ENCODE measurements at regions not wholly inside any gene's neighbourhood (a gene's known extent, or its start where the extent isn't known, plus 50 kb on each side); places are given as distances from the start of the nearest gene placed in this dataset.
"Not testable (repeated sequence)": the region's sequence is repeated elsewhere in the genome, so short reads cannot be mapped to it uniquely, and the experiment has no call there.

GRCh38 chr15:69568173-69569009 is 115.8 kb downstream of the RPLP1 start:
- DNase-seq (ENCODE audit: insufficient read length, low spot score) (no peak), FAIRE-seq (no peak)
- no peak for TF ChIP-seq POU2F2 (IDR thresholded peaks at IDR 0.05; ENCODE audit: low read depth, low read length)
- no peak for TF ChIP-seq POLR2A (IDR thresholded peaks at IDR 0.05; ENCODE audit: low read depth, low read length)
- no peak for TF ChIP-seq POLR2AphosphoS5 (IDR thresholded peaks at IDR 0.05; ENCODE audit: low read depth, low read length)
- no peak for TF ChIP-seq SPI1 (IDR thresholded peaks at IDR 0.05; ENCODE audit: low read depth, low read length)
- TF ChIP-seq TAF1 (IDR thresholded peaks at IDR 0.05; ENCODE audit: low read depth, low read length) = no peak
- TF ChIP-seq PAX5 (IDR thresholded peaks at IDR 0.05; ENCODE audit: insufficient read depth, low read length, severe bottlenecking) = no peak

DNA sequence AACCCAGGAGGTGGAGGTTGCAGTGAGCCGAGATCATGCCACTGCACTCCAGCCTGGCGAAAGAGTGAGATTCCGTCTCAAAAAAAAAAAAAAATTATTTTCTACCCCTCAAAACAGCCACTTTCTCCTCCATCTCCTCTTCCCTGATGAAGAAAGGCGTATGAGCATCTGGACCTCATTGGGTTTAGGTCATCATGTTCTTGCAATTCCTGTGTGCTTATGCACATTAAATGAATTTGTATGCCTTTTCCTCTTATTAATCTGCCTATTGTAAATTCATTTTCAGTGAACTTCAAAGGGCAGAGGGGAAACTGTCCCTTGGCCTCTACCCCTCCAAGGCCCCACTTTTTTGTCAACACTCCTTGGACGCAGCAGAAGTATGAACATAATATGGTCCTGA is 117.8 kb downstream of the RPLP1 start:
- DNase-seq (ENCODE audit: insufficient read length, low spot score) = no peak
- no peak for FAIRE-seq
- TF ChIP-seq POLR2A (IDR thresholded peaks at IDR 0.05; ENCODE audit: low read depth, low read length) (no peak), POLR2AphosphoS5 (IDR thresholded peaks at IDR 0.05; ENCODE audit: low read depth, low read length) (no peak), PAX5 (IDR thresholded peaks at IDR 0.05; ENCODE audit: insufficient read depth, low read length, severe bottlenecking) (no peak), SPI1 (IDR thresholded peaks at IDR 0.05; ENCODE audit: low read depth, low read length) (no peak), POU2F2 (IDR thresholded peaks at IDR 0.05; ENCODE audit: low read depth, low read length) (no peak), TAF1 (IDR thresholded peaks at IDR 0.05; ENCODE audit: low read depth, low read length) (no peak)

DNA sequence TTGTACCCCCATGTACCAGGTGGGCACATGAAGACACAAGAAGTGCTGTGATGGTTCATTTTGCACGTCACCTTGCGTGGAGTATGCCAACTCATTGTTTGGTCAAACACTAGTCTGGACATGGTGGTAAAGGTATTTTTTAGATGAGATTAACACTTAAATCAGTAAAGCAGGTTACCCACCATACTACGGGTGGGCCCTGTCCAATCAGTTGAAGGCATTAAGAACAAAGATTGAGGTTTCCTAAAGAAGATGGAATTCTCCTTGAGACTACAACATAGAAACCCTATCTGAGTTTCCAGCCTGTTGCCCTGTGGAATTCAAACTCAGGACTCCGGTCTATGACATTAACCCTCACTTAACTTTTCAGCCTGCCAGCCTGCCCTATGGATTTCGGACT is 118.4 kb downstream of the RPLP1 start:
- FAIRE-seq (no peak), DNase-seq (ENCODE audit: insufficient read length, low spot score) (no peak)
- TF ChIP-seq POLR2AphosphoS5 (IDR thresholded peaks at IDR 0.05; ENCODE audit: low read depth, low read length) = no peak
- TF ChIP-seq POLR2A (IDR thresholded peaks at IDR 0.05; ENCODE audit: low read depth, low read length) = no peak
- TF ChIP-seq POU2F2 (IDR thresholded peaks at IDR 0.05; ENCODE audit: low read depth, low read length) = no peak
- TF ChIP-seq TAF1 (IDR thresholded peaks at IDR 0.05; ENCODE audit: low read depth, low read length) = no peak
- TF ChIP-seq SPI1 (IDR thresholded peaks at IDR 0.05; ENCODE audit: low read depth, low read length) = no peak
- TF ChIP-seq PAX5 (IDR thresholded peaks at IDR 0.05; ENCODE audit: insufficient read depth, low read length, severe bottlenecking) = no peak

GRCh38 chr15:69573278-69573677 is 120.7 kb downstream of the RPLP1 start:
- DNase-seq (ENCODE audit: insufficient read length, low spot score); FAIRE-seq: not testable (repeated sequence)

DNA sequence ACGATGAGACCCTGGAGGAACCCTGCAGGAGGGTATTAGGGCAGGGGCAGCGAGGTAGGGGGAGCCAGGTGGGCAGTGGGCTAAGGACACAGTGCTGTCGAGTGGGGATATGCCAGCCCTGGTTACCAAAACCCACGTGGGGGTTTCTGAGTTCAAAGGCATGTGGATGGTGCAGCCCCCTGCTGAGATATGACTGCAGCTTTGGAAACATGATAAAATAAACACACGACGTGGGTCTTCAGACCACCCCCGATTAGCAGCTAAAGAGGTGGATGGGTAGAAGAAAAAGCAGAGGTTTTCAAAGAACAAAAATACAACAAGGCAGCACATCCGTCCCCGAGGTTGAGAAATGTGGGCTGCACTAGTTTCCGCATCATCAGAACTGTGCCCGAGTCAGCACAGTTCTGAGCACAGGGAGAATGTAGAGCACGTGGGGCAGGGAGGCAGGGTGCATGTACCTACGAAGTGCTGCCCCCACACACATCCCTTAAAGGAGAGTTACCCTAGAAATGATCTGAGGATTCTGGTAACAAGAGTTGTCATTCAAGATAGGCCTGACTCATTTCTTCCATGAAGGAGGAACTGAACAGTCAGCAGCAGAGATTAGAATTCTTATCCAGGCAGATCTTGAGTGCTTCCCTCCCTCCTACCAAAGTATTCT is 121.3 kb downstream of the RPLP1 start:
- TF ChIP-seq SPI1 (IDR thresholded peaks at IDR 0.05; ENCODE audit: low read depth, low read length) (peak; percentile 80), POLR2AphosphoS5 (IDR thresholded peaks at IDR 0.05; ENCODE audit: low read depth, low read length) (no peak), POU2F2 (IDR thresholded peaks at IDR 0.05; ENCODE audit: low read depth, low read length) (no peak), PAX5 (IDR thresholded peaks at IDR 0.05; ENCODE audit: insufficient read depth, low read length, severe bottlenecking) (no peak), POLR2A (IDR thresholded peaks at IDR 0.05; ENCODE audit: low read depth, low read length) (no peak), TAF1 (IDR thresholded peaks at IDR 0.05; ENCODE audit: low read depth, low read length) (no peak)
- DNase-seq (ENCODE audit: insufficient read length, low spot score) = no peak
- no peak for FAIRE-seq

- TF ChIP-seq POU2F2 (IDR thresholded peaks at IDR 0.05; ENCODE audit: low read depth, low read length) (no peak), POLR2AphosphoS5 (IDR thresholded peaks at IDR 0.05; ENCODE audit: low read depth, low read length) (no peak), SPI1 (IDR thresholded peaks at IDR 0.05; ENCODE audit: low read depth, low read length) (0 out of 2 replicates have a peak, but pooled peaks have one; percentile 25)
- FAIRE-seq (peak; percentile 54), DNase-seq (ENCODE audit: insufficient read length, low spot score) (no peak)
These were observed 121.9 kb downstream of the RPLP1 start for GRCh38 chr15:69574506-69574905.

DNA sequence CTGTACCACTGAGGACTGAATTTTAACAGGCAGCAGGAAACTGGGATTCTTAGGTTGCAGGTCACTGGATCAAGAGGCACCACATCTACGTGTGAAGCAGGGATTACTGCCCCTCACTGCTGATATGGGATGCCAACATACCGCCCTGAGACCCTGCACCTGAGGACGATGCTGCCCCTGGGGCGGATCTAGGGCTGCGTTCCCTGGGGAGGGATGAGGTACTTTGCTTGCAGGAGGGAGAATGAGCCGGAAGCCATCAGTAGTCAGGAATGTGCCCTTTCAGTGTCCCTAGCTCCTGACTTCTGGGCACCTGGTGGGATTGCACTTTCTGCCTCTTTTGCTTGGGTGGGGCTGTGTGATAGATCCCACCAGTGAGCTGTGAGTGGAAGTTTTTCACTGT is 122.8 kb downstream of the RPLP1 start:
- FAIRE-seq = no peak
- no peak for TF ChIP-seq SPI1 (IDR thresholded peaks at IDR 0.05; ENCODE audit: low read depth, low read length)
- TF ChIP-seq POLR2AphosphoS5 (IDR thresholded peaks at IDR 0.05; ENCODE audit: low read depth, low read length) = no peak
- TF ChIP-seq PAX5 (IDR thresholded peaks at IDR 0.05; ENCODE audit: insufficient read depth, low read length, severe bottlenecking) = no peak

DNA sequence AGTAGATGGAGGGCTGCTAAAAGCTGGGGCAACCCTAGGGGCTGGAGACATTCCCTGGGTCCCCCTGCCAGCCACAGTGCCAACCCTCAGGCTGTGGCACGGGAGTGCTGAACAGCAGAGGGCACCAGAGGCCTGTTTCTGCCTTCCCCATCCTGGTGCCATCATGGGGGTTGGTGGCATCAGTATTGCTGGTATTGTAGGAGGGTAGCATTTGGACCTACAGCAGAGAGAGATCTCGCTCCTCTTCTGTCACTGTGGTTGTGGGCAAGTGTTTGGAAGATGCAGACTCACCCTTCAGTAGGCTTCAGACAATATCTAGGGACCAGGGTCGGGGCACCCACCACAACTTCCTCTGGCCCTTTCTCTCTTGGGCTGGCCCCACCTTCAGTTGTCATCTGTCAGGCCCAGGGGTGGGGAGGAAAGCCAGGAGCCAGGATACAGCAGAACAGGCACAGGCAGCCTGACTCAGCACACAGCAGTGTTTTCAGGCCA is 123.5 kb downstream of the RPLP1 start:
- TF ChIP-seq POLR2AphosphoS5 (IDR thresholded peaks at IDR 0.05; ENCODE audit: low read depth, low read length) = no peak
- TF ChIP-seq POLR2A (IDR thresholded peaks at IDR 0.05; ENCODE audit: low read depth, low read length) = no peak
- TF ChIP-seq TAF1 (IDR thresholded peaks at IDR 0.05; ENCODE audit: low read depth, low read length) = no peak
- TF ChIP-seq POU2F2 (IDR thresholded peaks at IDR 0.05; ENCODE audit: low read depth, low read length) = no peak
- TF ChIP-seq PAX5 (IDR thresholded peaks at IDR 0.05; ENCODE audit: insufficient read depth, low read length, severe bottlenecking) = no peak
- TF ChIP-seq SPI1 (IDR thresholded peaks at IDR 0.05; ENCODE audit: low read depth, low read length) = no peak
- FAIRE-seq (peak; percentile 79), DNase-seq (ENCODE audit: insufficient read length, low spot score) (no peak)

More for the DNA sequence above, 122.8 kb downstream of the RPLP1 start:
- DNase-seq (ENCODE audit: insufficient read length, low spot score) = no peak

DNA sequence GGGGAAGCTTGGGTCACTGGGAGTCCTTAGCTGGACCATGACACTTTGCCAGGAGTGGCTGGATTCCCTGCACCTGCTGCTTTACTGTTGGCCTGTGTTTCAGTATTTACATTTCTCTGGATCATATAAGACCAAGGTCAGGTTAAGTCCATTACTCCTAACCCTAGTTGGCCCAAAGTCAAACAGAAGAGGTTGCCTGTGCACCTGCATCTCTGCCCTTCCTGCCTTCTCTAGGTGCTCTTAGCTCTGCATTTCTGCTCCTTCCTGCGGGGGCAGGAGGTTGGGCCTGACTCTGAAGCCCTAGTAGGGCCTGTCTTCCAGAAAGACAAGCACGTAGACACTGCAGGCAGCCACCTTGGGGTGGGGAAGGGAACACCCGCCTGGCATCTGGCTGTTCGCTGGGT is 124.3 kb downstream of the RPLP1 start:
- DNase-seq (ENCODE audit: insufficient read length, low spot score) (no peak), FAIRE-seq (peak; percentile 56)
- TF ChIP-seq POLR2A (IDR thresholded peaks at IDR 0.05; ENCODE audit: low read depth, low read length) (no peak), POLR2AphosphoS5 (IDR thresholded peaks at IDR 0.05; ENCODE audit: low read depth, low read length) (no peak), SPI1 (IDR thresholded peaks at IDR 0.05; ENCODE audit: low read depth, low read length) (no peak), POU2F2 (IDR thresholded peaks at IDR 0.05; ENCODE audit: low read depth, low read length) (no peak), TAF1 (IDR thresholded peaks at IDR 0.05; ENCODE audit: low read depth, low read length) (no peak), PAX5 (IDR thresholded peaks at IDR 0.05; ENCODE audit: insufficient read depth, low read length, severe bottlenecking) (no peak)

DNA sequence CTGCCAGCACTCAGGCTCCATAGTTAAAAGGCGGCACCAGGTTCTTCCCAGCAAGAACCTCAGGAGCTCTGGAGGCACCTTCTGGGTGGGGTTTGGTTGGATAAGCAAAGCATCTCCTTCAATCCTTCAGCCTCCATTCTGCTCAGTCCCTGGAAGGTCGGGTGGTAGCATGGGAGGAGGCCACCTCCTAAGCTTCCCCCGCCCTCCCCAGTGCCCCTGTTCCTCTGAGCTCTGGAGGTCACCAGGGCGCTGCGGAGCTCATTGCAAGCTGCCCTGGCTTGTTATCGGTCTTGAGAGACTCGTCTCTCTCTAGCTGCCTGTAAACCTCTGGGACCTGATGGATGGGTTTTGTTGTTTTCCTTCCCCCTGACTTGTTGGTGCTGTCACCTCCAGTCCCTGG is 124.8 kb downstream of the RPLP1 start:
- TF ChIP-seq POLR2AphosphoS5 (IDR thresholded peaks at IDR 0.05; ENCODE audit: low read depth, low read length) = no peak
- TF ChIP-seq POU2F2 (IDR thresholded peaks at IDR 0.05; ENCODE audit: low read depth, low read length) = no peak
- TF ChIP-seq TAF1 (IDR thresholded peaks at IDR 0.05; ENCODE audit: low read depth, low read length) = no peak
- no peak for TF ChIP-seq PAX5 (IDR thresholded peaks at IDR 0.05; ENCODE audit: insufficient read depth, low read length, severe bottlenecking)
- TF ChIP-seq POLR2A (IDR thresholded peaks at IDR 0.05; ENCODE audit: low read depth, low read length) = no peak
- no peak for TF ChIP-seq SPI1 (IDR thresholded peaks at IDR 0.05; ENCODE audit: low read depth, low read length)
- FAIRE-seq = no peak
- no peak for DNase-seq (ENCODE audit: insufficient read length, low spot score)
